SK-N-SH treated with all-trans-retinoic acid at 6 μM for 48 hours (cell line): ENCODE measurements at regions not wholly inside any gene's neighbourhood (a gene's known extent, or its start where the extent isn't known, plus 50 kb on each side); places are given as distances from the start of the nearest gene placed in this dataset.

ENCODE experiments used
- ARNTL ChIP-seq: fragments of 450-650 bp; formaldehyde crosslinking; IDR thresholded peaks from 2 replicates; pipeline ENCODE4 v1.5.0; 2020; ENCODE audit warnings: low read depth, mild to moderate bottlenecking, moderate library complexity, borderline replicate concordance
- ISL1 ChIP-seq: fragments of 250-450 bp; sonication (Bioruptor Pico); IDR thresholded peaks from 2 replicates; pipeline ENCODE4 v2.1.2; 2022; ENCODE audit warnings: mild to moderate bottlenecking, moderate library complexity
- TSHZ2 ChIP-seq: fragments of 250-450 bp; sonication (Bioruptor Pico); IDR thresholded peaks from 2 replicates; pipeline ENCODE4 v1.5.0; 2020; ENCODE audit warnings: mild to moderate bottlenecking, moderate library complexity
- ZFP30 ChIP-seq: fragments of 450-650 bp; formaldehyde crosslinking; IDR thresholded peaks from 2 replicates; pipeline ENCODE4 v1.5.0; 2022; ENCODE audit warnings: mild to moderate bottlenecking, moderate library complexity
- ZNF565 ChIP-seq: fragments of 450-650 bp; formaldehyde crosslinking; conservative IDR thresholded peaks from 2 replicates; pipeline ENCODE4 v1.5.0; 2020; ENCODE audit warnings: low read depth, mild to moderate bottlenecking, moderate library complexity
- TF ChIP-seq, protein P1 (sequence below): fragments of 250-450 bp; sonication (Bioruptor Pico); IDR thresholded peaks from 2 replicates; pipeline ENCODE4 v1.5.1; 2020; ENCODE audit warnings: low read depth, mild to moderate bottlenecking, moderate library complexity

DNA sequence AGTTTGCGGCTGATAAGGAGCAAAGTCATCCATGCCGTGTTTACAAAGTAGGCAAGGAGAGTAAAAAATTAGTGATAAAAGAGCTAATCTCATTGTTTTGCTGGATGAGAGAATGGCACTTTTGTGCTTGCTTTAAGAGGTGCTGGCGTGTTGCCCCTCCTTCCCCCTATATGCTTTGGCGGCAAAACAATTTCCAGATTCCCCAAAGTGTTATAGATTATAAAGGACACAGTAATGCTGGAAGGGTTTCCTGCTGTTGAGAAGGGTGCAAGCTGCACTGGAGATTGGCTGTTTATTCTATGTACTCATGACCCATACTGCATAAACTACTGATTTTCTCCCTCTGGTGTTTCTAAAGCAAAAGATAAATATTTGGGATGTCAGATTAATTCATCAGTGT, 338.9 kb upstream of the MAP3K7 start:
- TF ChIP-seq ZNF565 (no peak), ARNTL (CRISPR knock-in tag) (no peak), ZFP30 (CRISPR knock-in tag) (no peak), ISL1 (CRISPR knock-in tag) (no peak), TSHZ2 (CRISPR knock-in tag) (no peak)
- TF ChIP-seq, protein P1, sequence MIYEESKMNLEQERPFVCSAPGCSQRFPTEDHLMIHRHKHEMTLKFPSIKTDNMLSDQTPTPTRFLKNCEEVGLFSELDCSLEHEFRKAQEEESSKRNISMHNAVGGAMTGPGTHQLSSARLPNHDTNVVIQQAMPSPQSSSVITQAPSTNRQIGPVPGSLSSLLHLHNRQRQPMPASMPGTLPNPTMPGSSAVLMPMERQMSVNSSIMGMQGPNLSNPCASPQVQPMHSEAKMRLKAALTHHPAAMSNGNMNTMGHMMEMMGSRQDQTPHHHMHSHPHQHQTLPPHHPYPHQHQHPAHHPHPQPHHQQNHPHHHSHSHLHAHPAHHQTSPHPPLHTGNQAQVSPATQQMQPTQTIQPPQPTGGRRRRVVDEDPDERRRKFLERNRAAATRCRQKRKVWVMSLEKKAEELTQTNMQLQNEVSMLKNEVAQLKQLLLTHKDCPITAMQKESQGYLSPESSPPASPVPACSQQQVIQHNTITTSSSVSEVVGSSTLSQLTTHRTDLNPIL (CRISPR knock-in tag): no peak
